HEK293T (cell line): ENCODE measurements at regions not wholly inside any gene's neighbourhood (a gene's known extent, or its start where the extent isn't known, plus 50 kb on each side); places are given as distances from the start of the nearest gene placed in this dataset.

Experiments used
- CTCF ChIA-PET: fragments of 350-600 bp; formaldehyde crosslinking; extraction: SDS; loops from one replicate; lab custom pipeline; 2021; ENCODE audit warnings: antibody characterized with exemption, inconsistent platforms; lab: Yijun Ruan, JAX
- POLR2A ChIA-PET: fragments of 350-600 bp; formaldehyde crosslinking; extraction: SDS; loops from one replicate; lab custom pipeline; 2020; ENCODE audit warnings: antibody characterized with exemption, inconsistent platforms; lab: Yijun Ruan, JAX
- DNase-seq: peaks from one replicate; pipeline ENCODE4 v3.0.0; 2012; ENCODE audit warnings: mixed read lengths; ENCODE audit errors: extremely low spot score
- ARNT ChIP-seq: fragments of 450-650 bp; IDR thresholded peaks from 2 replicates; pipeline ENCODE4 v1.6.1; 2017; ENCODE audit warnings: mild to moderate bottlenecking
- BHLHE40 ChIP-seq: fragments of 450-650 bp; IDR thresholded peaks from 2 replicates; pipeline ENCODE4 v1.6.1; 2016; ENCODE audit warnings: mild to moderate bottlenecking, moderate library complexity, borderline replicate concordance
- CTBP1 ChIP-seq: fragments of 450-650 bp; IDR thresholded peaks from 2 replicates; pipeline ENCODE4 v1.6.1; 2016; ENCODE audit warnings: borderline replicate concordance
- ELF4 ChIP-seq: fragments of 450-650 bp; IDR thresholded peaks from 2 replicates; pipeline ENCODE4 v1.6.1; 2017; ENCODE audit warnings: antibody characterized with exemption
- FOXA1 ChIP-seq: fragments of 450-650 bp; IDR thresholded peaks from 2 replicates; pipeline ENCODE4 v1.6.1; 2016; ENCODE audit warnings: mild to moderate bottlenecking
- FOXK2 ChIP-seq: fragments of 450-650 bp; IDR thresholded peaks from 2 replicates; pipeline ENCODE4 v1.6.1; 2016; ENCODE audit warnings: mild to moderate bottlenecking
- FOXM1 ChIP-seq: fragments of 450-650 bp; IDR thresholded peaks from 2 replicates; pipeline ENCODE4 v1.6.1; 2017; ENCODE audit warnings: mild to moderate bottlenecking, borderline replicate concordance
- HDGF ChIP-seq: fragments of 450-650 bp; IDR thresholded peaks from 2 replicates; pipeline ENCODE4 v1.6.1; 2017; ENCODE audit warnings: antibody characterized with exemption, borderline replicate concordance
- L3MBTL2 ChIP-seq: fragments of 450-650 bp; conservative IDR thresholded peaks from 2 replicates; pipeline ENCODE4 v1.6.1; 2016; ENCODE audit warnings: mild to moderate bottlenecking
- LEF1 ChIP-seq: fragments of 450-650 bp; IDR thresholded peaks from 2 replicates; pipeline ENCODE4 v1.6.1; 2017; ENCODE audit warnings: mild to moderate bottlenecking, borderline replicate concordance
- NFRKB ChIP-seq: fragments of 450-650 bp; IDR thresholded peaks from 2 replicates; pipeline ENCODE4 v1.6.1; 2016; ENCODE audit warnings: mild to moderate bottlenecking, moderate library complexity
- PKNOX1 ChIP-seq: fragments of 450-650 bp; IDR thresholded peaks from 2 replicates; pipeline ENCODE4 v1.6.1; 2016
- SP1 ChIP-seq: fragments of 450-650 bp; IDR thresholded peaks from 2 replicates; pipeline ENCODE4 v1.6.1; 2017
- SUZ12 ChIP-seq: fragments of 450-650 bp; IDR thresholded peaks from 2 replicates; pipeline ENCODE4 v1.6.1; 2016; ENCODE audit warnings: mild to moderate bottlenecking
- TARDBP ChIP-seq: fragments of 450-650 bp; IDR thresholded peaks from 2 replicates; pipeline ENCODE4 v1.6.1; 2016
- ZNF384 ChIP-seq: fragments of 450-650 bp; IDR thresholded peaks from 2 replicates; pipeline ENCODE4 v1.6.1; 2016

GRCh38 chr1:193366764-193367507 lies 180.5 kb upstream of the B3GALT2 start:
- TF ChIP-seq HDGF (no peak), CTBP1 (no peak), FOXK2 (no peak), FOXM1 (no peak), ZNF384 (no peak), ELF4 (no peak), SP1 (no peak), TARDBP (no peak), BHLHE40 (no peak), PKNOX1 (no peak), FOXA1 (no peak), SUZ12 (no peak), NFRKB (no peak), ARNT (no peak), L3MBTL2 (no peak), LEF1 (no peak)
- ChIA-PET CTCF (no interaction called here), POLR2A (no interaction called here)
- no peak for DNase-seq

GRCh38 chr1:193365966-193366365 lies 179.6 kb upstream of the B3GALT2 start:
- TF ChIP-seq TARDBP (no peak), FOXA1 (no peak), SUZ12 (no peak), ELF4 (no peak)
- POLR2A ChIA-PET, result no interaction called here
- CTCF ChIA-PET, result no interaction called here
- DNase-seq, result no peak

- ChIA-PET POLR2A (no interaction called here), CTCF (no interaction called here)
- TF ChIP-seq SUZ12 (no peak), BHLHE40 (no peak), FOXM1 (no peak), TARDBP (no peak), CTBP1 (no peak), HDGF (no peak), FOXK2 (no peak), ZNF384 (no peak), ARNT (no peak), FOXA1 (no peak), SP1 (no peak), ELF4 (no peak), LEF1 (no peak)
- no peak for DNase-seq
These were observed 173.2 kb upstream of the B3GALT2 start for GRCh38 chr1:193359631-193360030.

- TF ChIP-seq L3MBTL2 (no peak), SP1 (no peak), ARNT (no peak), BHLHE40 (no peak), TARDBP (no peak), FOXK2 (no peak), FOXA1 (no peak), FOXM1 (no peak), SUZ12 (no peak), ZNF384 (no peak), CTBP1 (no peak), HDGF (no peak), NFRKB (no peak)
- DNase-seq, result no peak
- ChIA-PET CTCF (no interaction called here), POLR2A (no interaction called here)
These were observed 172.0 kb upstream of the B3GALT2 start for GRCh38 chr1:193358419-193358818.

GRCh38 chr1:193356249-193356648 lies 169.8 kb upstream of the B3GALT2 start:
- TF ChIP-seq CTBP1, result no peak
- no peak for TF ChIP-seq LEF1
- TF ChIP-seq FOXK2, result no peak
- ChIA-PET POLR2A (no interaction called here), CTCF (no interaction called here)
- DNase-seq, result no peak

- ChIA-PET CTCF (no interaction called here), POLR2A (no interaction called here)
- DNase-seq, result no peak
- no peak for TF ChIP-seq SP1
These were observed 169.2 kb upstream of the B3GALT2 start for GRCh38 chr1:193355626-193356025.

- CTCF ChIA-PET, result no interaction called here
- POLR2A ChIA-PET, result no interaction called here
- no peak for DNase-seq
- TF ChIP-seq SUZ12 (no peak), FOXM1 (no peak), LEF1 (no peak), ARNT (no peak), SP1 (no peak), ELF4 (no peak), TARDBP (no peak), BHLHE40 (no peak), PKNOX1 (no peak), HDGF (no peak), FOXA1 (no peak), CTBP1 (no peak), L3MBTL2 (no peak), NFRKB (no peak), ZNF384 (no peak), FOXK2 (no peak)
These were observed 168.8 kb upstream of the B3GALT2 start for GRCh38 chr1:193355178-193355577.
